CD8-positive, alpha-beta memory T cell (primary cell): ENCODE measurements at regions not wholly inside any gene's neighbourhood (a gene's known extent, or its start where the extent isn't known, plus 50 kb on each side); places are given as distances from the start of the nearest gene placed in this dataset.
"Not testable (repeated sequence)": the region's sequence is repeated elsewhere in the genome, so short reads cannot be mapped to it uniquely, and the experiment has no call there.

ENCODE experiments used
- CTCF ChIA-PET: fragments of 350-600 bp; sonication (Branson Sonifier 250); formaldehyde crosslinking; loops from one replicate; lab custom pipeline; 2021; ENCODE audit warnings: antibody characterized with exemption; lab: Charles Lee
- POLR2A ChIA-PET: fragments of 350-600 bp; sonication (Branson Sonifier 250); formaldehyde crosslinking; loops from one replicate; lab custom pipeline; 2021; ENCODE audit warnings: antibody characterized with exemption; lab: Charles Lee
- DNase-seq, 5 donors: peaks; one replicate each; pipeline versions ENCODE4 v3.0.0 to v3.0.0-alpha.2; 2020 to 2022; ENCODE audit warnings: mixed read lengths in 1 of 5
- H3K27ac ChIP-seq: one replicate; pipeline ENCODE4 v1.7.0; 2013; ENCODE audit warnings: low read depth, mild to moderate bottlenecking, low read length, moderate library complexity
- H3K27me3 ChIP-seq: 2 replicates; pipeline ENCODE4 v1.7.0; 2013; ENCODE audit warnings: low read length, mild to moderate bottlenecking; ENCODE audit not compliant: insufficient read depth, poor library complexity, severe bottlenecking
- H3K36me3 ChIP-seq: 2 replicates; pipeline ENCODE4 v1.7.0; 2013; ENCODE audit warnings: mild to moderate bottlenecking, low read length, moderate library complexity; ENCODE audit not compliant: insufficient read depth
- H3K4me1 ChIP-seq: 2 replicates; pipeline ENCODE4 v1.7.0; 2013; ENCODE audit warnings: mild to moderate bottlenecking, low read length, moderate library complexity; ENCODE audit not compliant: insufficient read depth
- H3K4me3 ChIP-seq: 2 replicates; pipeline ENCODE4 v1.7.0; 2013; ENCODE audit warnings: mild to moderate bottlenecking, low read length
- H3K9me3 ChIP-seq: 2 replicates; pipeline ENCODE4 v1.7.0; 2013; ENCODE audit warnings: mild to moderate bottlenecking, low read length
- H3K27ac Mint-ChIP-seq, 8 donors: one replicate each; pipeline ENCODE4 v1.8.0; 2020 to 2021; ENCODE audit warnings: mixed read lengths in 8 of 8, mild to moderate bottlenecking in 6 of 8, inconsistent platforms in 3 of 8, moderate library complexity in 3 of 8
- H3K27me3 Mint-ChIP-seq, 2 donors: one replicate each; pipeline ENCODE4 v1.8.0; 2020 to 2021; ENCODE audit warnings: mixed read lengths in 2 of 2, mild to moderate bottlenecking in 1 of 2, moderate library complexity in 1 of 2
- H3K36me3 Mint-ChIP-seq, 3 donors: one replicate each; pipeline ENCODE4 v1.8.0; 2020 to 2021; ENCODE audit warnings: mixed read lengths in 3 of 3, inconsistent platforms in 1 of 3, mild to moderate bottlenecking in 1 of 3
- H3K4me1 Mint-ChIP-seq, 3 donors: one replicate each; pipeline ENCODE4 v1.8.0; 2020 to 2021; ENCODE audit warnings: mixed read lengths in 3 of 3, inconsistent platforms in 1 of 3, mild to moderate bottlenecking in 1 of 3
- H3K4me3 Mint-ChIP-seq, 7 donors: one replicate each; pipeline ENCODE4 v1.8.0; 2020 to 2021; ENCODE audit warnings: mixed read lengths in 7 of 7, mild to moderate bottlenecking in 6 of 7, moderate library complexity in 4 of 7, inconsistent platforms in 2 of 7
- H3K9me3 Mint-ChIP-seq, 5 donors: one replicate each; pipeline ENCODE4 v1.8.0; 2020 to 2022; ENCODE audit warnings: mixed read lengths in 5 of 5, mild to moderate bottlenecking in 3 of 5, moderate library complexity in 2 of 5, inconsistent platforms in 1 of 5

GRCh38 chr13:61089894-61090293 is 325.8 kb downstream of the PCDH20 start:
- H3K9me3 Mint-ChIP-seq = peaks cover 7 to 25% (median 13%) of the 10 kb centered on the region in 5 donors
- H3K4me1 Mint-ChIP-seq, H3K36me3 Mint-ChIP-seq, H3K36me3 ChIP-seq, H3K4me3 ChIP-seq, POLR2A ChIA-PET, H3K9me3 ChIP-seq, H3K27me3 ChIP-seq, H3K4me3 Mint-ChIP-seq, H3K4me1 ChIP-seq, H3K27me3 Mint-ChIP-seq, H3K27ac ChIP-seq, DNase-seq, CTCF ChIA-PET, H3K27ac Mint-ChIP-seq: not testable (repeated sequence)

- Mint-ChIP-seq H3K36me3 (no peaks in the 10 kb centered on the region), H3K9me3 (peaks cover 1 to 16% (median 12%) of the 10 kb centered on the region in 5 donors), H3K4me1 (no peaks in the 10 kb centered on the region), H3K4me3 (no peak overlapping the region), H3K27me3 (no peaks in the 10 kb centered on the region), H3K27ac (no peak overlapping the region)
- Histone ChIP-seq H3K4me3 (no peak overlapping the region), H3K27me3 (no peaks in the 10 kb centered on the region), H3K9me3 (no peaks in the 10 kb centered on the region), H3K27ac (no peak overlapping the region), H3K36me3 (no peaks in the 10 kb centered on the region), H3K4me1 (no peaks in the 10 kb centered on the region)
- ChIA-PET POLR2A (no interaction called here), CTCF (no interaction called here)
- no peak for DNase-seq
These were observed 329.6 kb downstream of the PCDH20 start for GRCh38 chr13:61086087-61086486.

GRCh38 chr13:61084988-61085387 is 330.7 kb downstream of the PCDH20 start:
- Histone ChIP-seq H3K4me1 (no peaks in the 10 kb centered on the region), H3K9me3 (no peaks in the 10 kb centered on the region), H3K27me3 (no peaks in the 10 kb centered on the region), H3K4me3 (no peak overlapping the region), H3K36me3 (no peaks in the 10 kb centered on the region), H3K27ac (no peak overlapping the region)
- DNase-seq = no peak
- H3K9me3 Mint-ChIP-seq = peaks cover 0 to 17% (median 13%) of the 10 kb centered on the region in 5 donors
- ChIA-PET POLR2A (no interaction called here), CTCF (no interaction called here)
- H3K27ac Mint-ChIP-seq = no peak overlapping the region
- no peaks in the 10 kb centered on the region for H3K36me3 Mint-ChIP-seq
- H3K27me3 Mint-ChIP-seq = no peaks in the 10 kb centered on the region
- no peak overlapping the region for H3K4me3 Mint-ChIP-seq
- no peaks in the 10 kb centered on the region for H3K4me1 Mint-ChIP-seq

GRCh38 chr13:61078976-61079770 is 336.5 kb downstream of the PCDH20 start:
- no peaks in the 10 kb centered on the region for H3K9me3 ChIP-seq
- H3K36me3 ChIP-seq = no peaks in the 10 kb centered on the region
- DNase-seq = no peak
- no peak overlapping the region for H3K27ac Mint-ChIP-seq
- H3K9me3 Mint-ChIP-seq = peaks cover 4 to 26% (median 12%) of the 10 kb centered on the region in 5 donors
- H3K4me1 Mint-ChIP-seq = no peaks in the 10 kb centered on the region
- no peak overlapping the region for H3K27ac ChIP-seq
- CTCF ChIA-PET = no interaction called here
- no peak overlapping the region for H3K4me3 ChIP-seq
- H3K36me3 Mint-ChIP-seq = no peaks in the 10 kb centered on the region
- H3K4me1 ChIP-seq = no peaks in the 10 kb centered on the region
- H3K27me3 ChIP-seq = no peaks in the 10 kb centered on the region
- no peak overlapping the region for H3K4me3 Mint-ChIP-seq
- H3K27me3 Mint-ChIP-seq = no peaks in the 10 kb centered on the region
- POLR2A ChIA-PET = no interaction called here

- Histone ChIP-seq H3K4me1 (no peaks in the 10 kb centered on the region), H3K27ac (no peak overlapping the region), H3K36me3 (no peaks in the 10 kb centered on the region), H3K9me3 (no peaks in the 10 kb centered on the region), H3K4me3 (no peak overlapping the region), H3K27me3 (no peaks in the 10 kb centered on the region)
- CTCF ChIA-PET = no interaction called here
- POLR2A ChIA-PET = no interaction called here
- no peaks in the 10 kb centered on the region for H3K36me3 Mint-ChIP-seq
- no peak overlapping the region for H3K27ac Mint-ChIP-seq
- H3K4me1 Mint-ChIP-seq = no peaks in the 10 kb centered on the region
- peaks cover 0 to 29% (median 3%) of the 10 kb centered on the region in 5 donors for H3K9me3 Mint-ChIP-seq
- no peaks in the 10 kb centered on the region for H3K27me3 Mint-ChIP-seq
- DNase-seq = no peak
- H3K4me3 Mint-ChIP-seq = no peak overlapping the region
These were observed 363.5 kb downstream of the PCDH20 start for GRCh38 chr13:61052175-61052574.

- Mint-ChIP-seq H3K27ac (no peak overlapping the region), H3K27me3 (no peaks in the 10 kb centered on the region), H3K4me3 (no peak overlapping the region), H3K4me1 (no peaks in the 10 kb centered on the region), H3K9me3 (peaks cover 0 to 10% (median 0%) of the 10 kb centered on the region in 5 donors), H3K36me3 (no peaks in the 10 kb centered on the region)
- H3K27ac ChIP-seq = no peak overlapping the region
- ChIA-PET CTCF (no interaction called here), POLR2A (no interaction called here)
- no peaks in the 10 kb centered on the region for H3K27me3 ChIP-seq
- H3K4me1 ChIP-seq = no peaks in the 10 kb centered on the region
- H3K4me3 ChIP-seq = no peak overlapping the region
- DNase-seq = no peak
- no peaks in the 10 kb centered on the region for H3K36me3 ChIP-seq
- no peaks in the 10 kb centered on the region for H3K9me3 ChIP-seq
These were observed 370.4 kb downstream of the PCDH20 start for GRCh38 chr13:61045251-61045650.

- Mint-ChIP-seq H3K27me3 (no peaks in the 10 kb centered on the region), H3K27ac (no peak overlapping the region), H3K4me1 (no peaks in the 10 kb centered on the region), H3K4me3 (no peak overlapping the region), H3K36me3 (no peaks in the 10 kb centered on the region), H3K9me3 (peaks cover 2 to 25% (median 4%) of the 10 kb centered on the region in 5 donors)
- no peak for DNase-seq
- Histone ChIP-seq H3K4me3 (no peak overlapping the region), H3K9me3 (no peaks in the 10 kb centered on the region), H3K27me3 (no peaks in the 10 kb centered on the region), H3K36me3 (no peaks in the 10 kb centered on the region), H3K27ac (no peak overlapping the region), H3K4me1 (no peaks in the 10 kb centered on the region)
- CTCF ChIA-PET = no interaction called here
- POLR2A ChIA-PET = no interaction called here
These were observed 375.5 kb downstream of the PCDH20 start for GRCh38 chr13:61040181-61040580.

- Histone ChIP-seq H3K4me3 (no peak overlapping the region), H3K9me3 (no peaks in the 10 kb centered on the region), H3K27ac (no peak overlapping the region), H3K27me3 (no peaks in the 10 kb centered on the region), H3K36me3 (no peaks in the 10 kb centered on the region), H3K4me1 (no peaks in the 10 kb centered on the region)
- peaks cover 4 to 27% (median 4%) of the 10 kb centered on the region in 5 donors for H3K9me3 Mint-ChIP-seq
- H3K4me1 Mint-ChIP-seq = no peaks in the 10 kb centered on the region
- H3K27me3 Mint-ChIP-seq = no peaks in the 10 kb centered on the region
- H3K27ac Mint-ChIP-seq = no peak overlapping the region
- ChIA-PET POLR2A (no interaction called here), CTCF (no interaction called here)
- no peak for DNase-seq
- no peaks in the 10 kb centered on the region for H3K36me3 Mint-ChIP-seq
- H3K4me3 Mint-ChIP-seq = no peak overlapping the region
These were observed 376.3 kb downstream of the PCDH20 start for GRCh38 chr13:61039302-61039701.
